T-helper 2 cell treated with Interferon-gamma antibody and Interleukin-4, amounts not matched to agents 100 ng/mL and 5 ng/mL, for 36 hours (primary cell): ENCODE measurements at regions not wholly inside any gene's neighbourhood (a gene's known extent, or its start where the extent isn't known, plus 50 kb on each side); places are given as distances from the start of the nearest gene placed in this dataset.
"Not testable (repeated sequence)": the region's sequence is repeated elsewhere in the genome, so short reads cannot be mapped to it uniquely, and the experiment has no call there.

ENCODE experiments used
- intact Hi-C: fragments of 100-400 bp; cut with micrococcal nuclease; formaldehyde crosslinking; loops from one replicate; pipeline ENCODE4 v1.15.1; 2023

DNA sequence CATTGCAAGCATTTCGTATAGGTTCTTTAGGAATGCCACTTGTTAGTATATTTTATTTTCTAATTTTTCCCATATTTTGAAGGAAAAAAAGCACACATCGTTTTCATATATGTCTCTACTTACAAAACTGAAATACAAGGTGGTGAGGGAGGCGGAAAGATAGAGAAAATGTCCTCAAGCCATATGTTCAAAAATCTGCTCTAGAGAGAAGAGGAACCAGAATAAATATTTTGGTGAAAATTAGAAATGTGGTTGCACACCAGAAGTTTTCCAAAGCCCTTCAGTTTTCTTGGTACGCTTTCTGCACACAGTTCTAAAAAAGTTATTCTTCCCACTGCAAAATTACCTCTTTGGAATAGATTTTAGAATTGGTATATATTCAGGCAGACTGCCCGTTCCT lies 107.4 kb upstream of the RHOBTB1 start:
- intact Hi-C loops: no loop called here

DNA sequence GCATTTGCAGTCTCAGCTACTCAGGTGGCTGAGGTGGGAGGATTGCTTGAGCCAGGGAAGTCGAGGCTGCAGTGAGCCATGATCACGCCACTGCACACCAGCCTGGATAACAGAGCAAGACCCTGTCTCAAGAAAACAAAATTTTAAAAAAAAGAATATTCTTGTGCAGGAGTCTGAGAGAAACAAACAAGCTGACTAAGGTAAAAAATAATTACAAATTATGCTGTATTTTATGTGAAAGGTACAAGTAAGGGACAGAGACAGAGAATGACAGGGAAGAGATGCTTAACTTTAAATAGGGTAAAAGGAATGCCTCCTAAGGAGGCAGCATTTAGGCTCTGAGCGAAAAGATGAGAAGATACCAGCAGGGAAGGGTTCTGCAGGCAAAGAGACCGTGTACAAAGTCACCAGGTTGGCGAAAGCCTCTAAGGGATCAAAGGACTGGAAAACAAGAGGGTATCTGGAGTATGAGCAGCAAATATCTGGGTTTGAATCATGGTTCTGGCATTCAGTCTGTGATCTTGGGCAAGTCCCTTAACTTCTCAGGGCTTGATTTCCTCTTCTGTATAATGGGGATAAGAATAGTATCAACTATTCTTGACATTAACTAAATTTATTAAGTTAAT lies 106.2 kb upstream of the RHOBTB1 start:
- intact Hi-C loops: no loop called here

DNA sequence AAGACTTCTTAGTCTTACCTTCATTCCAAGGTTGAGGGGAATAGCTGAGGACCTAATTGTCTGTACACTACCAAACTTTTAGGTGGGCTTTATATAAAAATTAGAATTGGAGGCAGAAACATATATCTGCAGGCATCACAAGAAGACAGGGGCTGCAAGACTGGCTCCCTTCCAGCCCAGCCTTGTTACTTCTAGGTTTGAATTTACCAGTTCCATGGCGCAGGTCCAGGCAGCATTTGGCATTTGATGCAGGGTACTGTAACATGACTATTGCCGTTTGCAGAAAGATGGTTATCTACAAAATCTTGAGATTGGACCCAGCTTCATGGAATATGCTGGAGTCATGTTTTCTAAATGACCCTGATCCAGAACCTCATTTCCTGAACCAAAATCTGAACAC lies 105.4 kb upstream of the RHOBTB1 start:
- intact Hi-C loops: no loop called here

DNA sequence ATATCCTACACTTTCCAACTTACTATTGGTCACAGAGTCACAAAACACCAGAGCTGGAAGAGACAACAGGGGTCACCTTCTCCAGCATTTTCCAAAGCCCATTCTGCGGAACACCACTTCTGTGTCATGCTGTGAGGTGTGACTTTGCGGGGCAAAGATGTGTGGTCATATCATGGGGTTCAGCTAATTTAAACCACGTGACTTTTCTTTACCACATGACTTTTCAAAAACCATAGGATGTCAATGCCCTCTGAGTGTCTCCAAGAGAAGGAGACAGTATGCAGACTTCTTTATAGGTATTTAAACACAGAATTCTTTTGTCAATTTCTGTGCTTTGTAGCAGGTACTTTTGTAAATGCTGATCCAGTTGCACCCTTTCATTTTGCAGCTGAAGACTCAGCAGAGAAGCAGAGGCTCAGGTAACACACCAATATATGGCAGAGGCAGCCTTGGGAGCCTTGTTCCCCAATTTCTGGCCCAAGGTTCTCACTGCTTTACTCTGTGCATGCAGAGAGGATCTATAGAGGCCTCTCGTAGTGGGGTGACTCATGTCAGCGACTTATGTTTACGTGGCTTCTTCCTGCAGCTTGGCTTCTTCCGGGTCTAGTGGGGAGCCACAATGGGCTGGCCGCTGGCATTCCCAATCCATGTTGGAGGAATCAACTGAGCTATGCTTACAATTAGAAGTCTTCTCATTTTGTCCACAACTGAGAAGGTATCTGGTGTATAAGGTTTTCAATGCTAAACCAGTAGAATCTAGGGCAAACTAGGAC lies 104.0 kb upstream of the RHOBTB1 start:
- intact Hi-C loops: no loop called here

DNA sequence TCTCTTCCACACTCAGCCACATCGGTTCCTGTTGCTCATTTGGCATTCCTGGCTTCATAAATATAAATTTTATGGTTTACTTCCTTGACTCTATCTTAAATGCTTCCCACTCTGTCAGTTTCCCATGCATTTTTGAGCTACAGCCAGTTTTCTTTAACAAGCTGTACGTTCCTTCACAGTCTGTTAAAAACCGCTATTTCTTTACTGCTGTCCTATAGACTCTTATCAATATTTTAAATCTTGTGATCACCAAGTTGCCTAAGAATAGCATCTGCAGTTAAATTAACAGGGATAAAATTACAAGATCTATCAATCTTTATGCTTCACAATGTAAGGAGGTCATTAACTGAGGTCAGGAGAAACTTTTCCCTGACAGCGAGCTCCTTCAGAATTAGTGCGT lies 103.1 kb upstream of the RHOBTB1 start:
- intact Hi-C loops: no loop called here

DNA sequence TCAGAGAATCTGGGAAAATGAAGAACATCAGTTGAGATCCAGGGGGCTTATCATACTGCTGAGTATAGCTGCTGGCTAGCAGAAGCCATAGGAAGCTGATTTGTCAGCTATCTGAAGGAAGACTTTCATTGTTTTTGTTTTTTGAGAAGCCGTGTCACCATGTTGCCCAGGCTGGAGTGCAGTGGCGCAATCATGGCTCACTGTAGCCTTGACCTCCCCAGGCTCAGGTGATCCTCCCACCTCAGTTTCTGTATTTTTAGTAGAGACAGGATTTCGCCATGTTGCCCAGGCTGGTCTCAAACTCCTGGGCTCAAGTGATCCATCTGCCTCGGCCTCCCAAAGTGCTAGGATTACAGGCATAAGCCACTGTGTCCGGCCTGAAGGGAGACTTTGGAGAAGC lies 101.5 kb upstream of the RHOBTB1 start:
- intact Hi-C loops: not testable (repeated sequence)

DNA sequence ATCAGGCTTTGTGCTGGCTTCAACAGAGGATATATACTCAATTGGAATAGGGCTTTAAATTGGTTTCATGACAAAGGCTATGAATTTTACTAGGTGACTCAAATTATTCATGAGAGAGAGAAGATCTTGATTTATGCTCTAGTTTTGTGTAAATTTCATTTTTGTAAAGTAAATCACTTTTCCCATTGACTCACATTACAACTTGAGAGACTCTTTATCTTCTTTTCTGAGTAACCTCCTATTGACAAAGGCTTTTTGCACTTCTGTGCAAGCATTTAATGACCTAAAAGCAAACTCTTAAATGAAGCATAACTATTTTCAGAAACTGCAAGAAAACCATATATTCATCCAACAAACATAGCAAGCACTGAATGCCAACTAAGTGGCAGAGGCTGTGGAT lies 98.5 kb upstream of the RHOBTB1 start:
- intact Hi-C loops: no loop called here

DNA sequence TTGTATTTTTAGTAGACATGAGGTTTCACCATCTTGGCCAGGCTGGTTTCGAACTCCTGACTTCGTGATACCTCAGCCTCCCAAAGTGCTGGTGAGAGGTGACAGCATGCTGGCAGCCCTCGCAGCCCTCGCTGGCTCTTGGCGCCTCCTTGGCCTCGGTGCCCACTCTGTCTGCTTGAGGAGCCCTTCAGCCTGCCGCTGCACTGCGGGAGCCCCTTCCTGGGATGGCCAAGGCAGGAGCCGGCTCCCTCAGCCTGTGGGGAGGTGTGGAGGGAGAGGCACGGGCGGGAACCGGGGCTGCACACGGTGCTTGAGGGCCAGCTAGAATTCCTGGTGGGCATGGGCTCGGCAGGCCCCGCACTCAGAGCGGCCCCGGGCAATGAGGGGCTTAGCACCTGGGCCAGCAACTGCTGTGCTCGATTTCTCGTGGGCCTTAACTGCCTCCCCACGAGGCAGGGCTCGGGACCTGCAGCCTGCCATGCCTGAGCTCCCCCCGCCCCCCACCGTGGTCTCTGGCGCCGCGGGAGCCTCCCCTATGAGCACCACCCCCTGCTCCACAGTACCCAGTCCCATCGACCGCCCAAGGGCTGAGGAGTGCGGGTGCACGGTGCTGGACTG lies 96.5 kb upstream of the RHOBTB1 start:
- intact Hi-C loops: no loop called here

DNA sequence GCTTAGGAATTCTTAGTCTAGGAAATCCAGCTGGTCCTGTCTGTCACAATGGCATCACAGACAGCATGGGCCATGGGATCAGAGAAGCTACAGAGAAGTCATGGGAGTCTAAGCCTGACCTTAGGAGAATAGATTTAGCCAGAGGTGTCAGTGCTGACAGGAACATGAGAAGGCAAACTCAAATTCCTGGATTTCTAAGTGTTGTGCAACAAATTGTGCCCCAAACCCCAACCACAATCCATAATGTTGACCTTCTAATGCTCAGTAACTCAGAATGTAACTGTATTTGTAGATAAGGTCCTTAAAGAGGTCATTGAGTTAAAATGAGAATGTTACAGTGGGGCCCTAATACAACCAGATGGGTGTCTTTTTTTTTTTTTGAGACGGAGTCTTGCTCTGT lies 95.9 kb upstream of the RHOBTB1 start:
- intact Hi-C loops: no loop called here

DNA sequence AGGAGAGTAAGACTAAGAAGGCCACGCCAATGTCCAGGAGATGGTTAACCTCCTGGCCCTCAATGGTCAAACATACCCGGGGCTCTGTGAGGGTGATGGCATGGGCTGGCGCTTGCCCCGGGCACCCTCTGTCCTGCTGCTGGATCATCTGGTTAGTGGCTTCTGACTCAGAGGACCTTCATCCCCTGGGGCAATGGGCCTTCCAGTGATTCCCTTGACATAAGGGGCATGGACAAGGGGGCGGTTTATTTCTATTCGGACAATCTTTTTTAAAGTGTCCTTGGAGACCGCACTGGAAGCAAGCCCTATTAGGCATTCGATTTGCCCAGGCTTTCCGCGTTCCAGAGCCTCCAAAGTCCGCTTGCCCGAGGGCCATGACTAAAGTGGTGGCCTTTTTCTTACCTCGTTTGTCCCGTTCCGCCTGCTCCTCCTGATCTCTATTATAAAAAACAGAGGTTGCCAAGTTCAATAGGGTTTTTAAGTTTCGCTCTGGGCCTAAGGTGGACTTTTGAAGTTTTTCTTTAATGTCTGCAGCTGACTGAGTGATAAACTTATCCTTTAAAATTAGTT lies 93.4 kb upstream of the RHOBTB1 start:
- intact Hi-C loops: not testable (repeated sequence)

DNA sequence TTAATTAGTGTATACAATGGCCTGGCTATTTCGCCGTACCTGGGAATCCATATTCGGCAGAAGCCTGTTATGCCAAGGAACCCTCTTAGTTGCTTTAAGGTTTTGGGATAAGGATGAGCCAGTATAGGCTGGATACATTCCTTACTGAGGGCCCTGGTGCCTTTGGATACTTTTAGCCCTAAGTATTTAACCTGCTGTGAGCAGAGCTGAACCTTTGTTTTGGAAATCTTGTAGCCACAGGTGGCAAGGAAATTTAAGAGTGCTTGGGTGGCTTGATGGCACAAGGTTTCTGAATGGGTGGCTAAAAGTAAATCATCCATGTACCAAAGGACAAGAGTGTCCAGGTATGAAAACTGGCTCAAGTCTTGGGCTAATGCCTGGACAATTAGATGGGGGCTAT lies 92.2 kb upstream of the RHOBTB1 start:
- intact Hi-C loops: not testable (repeated sequence)

DNA sequence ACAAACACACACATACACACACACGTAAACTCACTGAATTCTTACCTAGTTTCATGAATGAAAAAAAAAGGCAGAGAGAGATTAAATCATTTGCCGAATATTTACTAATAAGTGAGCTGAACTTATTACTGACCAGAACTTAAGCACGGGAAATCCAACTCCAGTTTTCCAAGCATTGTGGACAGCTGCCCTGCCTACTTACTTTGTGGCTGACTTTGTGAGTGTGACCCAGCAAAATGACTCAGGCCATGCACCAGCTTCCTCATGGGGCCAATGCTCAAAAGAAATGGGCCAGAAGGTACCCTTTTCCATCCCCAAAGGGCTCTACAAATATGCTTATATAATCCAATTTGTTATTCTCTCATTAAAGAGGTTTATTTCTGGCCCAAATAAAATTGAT lies 87.4 kb upstream of the RHOBTB1 start:
- intact Hi-C loops: no loop called here

DNA sequence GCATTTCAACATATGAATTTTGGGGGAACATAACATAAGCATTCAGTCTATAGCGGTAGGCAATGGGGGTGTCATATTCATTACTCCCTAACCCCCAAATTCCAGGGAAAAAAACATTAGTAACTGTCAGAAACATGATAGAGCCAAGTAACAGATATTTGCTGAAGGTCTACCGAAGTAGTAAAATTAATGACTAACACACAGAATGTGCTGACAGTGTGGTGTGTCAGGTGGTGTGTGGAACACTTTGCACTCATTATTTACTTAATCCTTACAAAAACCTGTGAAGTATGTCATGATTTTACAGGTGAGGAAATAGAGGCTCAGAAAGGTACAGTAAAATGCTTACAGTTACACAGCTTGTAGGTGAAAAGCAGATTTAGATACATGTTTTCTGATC lies 85.4 kb upstream of the RHOBTB1 start:
- intact Hi-C loops: no loop called here

DNA sequence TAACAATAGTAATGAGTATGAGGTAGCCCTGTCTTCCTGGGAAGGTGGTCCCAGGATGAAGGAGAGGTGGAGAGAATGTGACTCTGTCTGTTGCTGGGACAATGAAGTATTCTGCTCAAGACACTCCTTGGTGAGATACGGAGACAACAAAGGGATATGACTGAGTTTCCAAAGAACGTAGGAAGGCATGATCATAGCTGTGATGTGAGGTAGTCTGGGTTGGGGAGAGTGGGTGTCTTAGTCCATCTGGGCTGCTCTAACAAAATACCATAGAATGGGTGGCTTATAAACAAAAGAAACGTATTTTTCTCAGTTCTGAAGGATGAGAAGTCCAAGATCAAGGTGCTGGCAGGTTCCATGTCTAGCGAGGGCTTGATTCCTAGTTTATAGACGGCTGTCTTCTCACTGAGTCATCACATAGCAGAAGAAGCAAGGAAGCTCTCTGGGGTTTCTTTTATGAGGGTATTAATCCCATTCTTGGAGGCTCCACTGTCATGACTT lies 84.9 kb upstream of the RHOBTB1 start:
- intact Hi-C loops: no loop called here

DNA sequence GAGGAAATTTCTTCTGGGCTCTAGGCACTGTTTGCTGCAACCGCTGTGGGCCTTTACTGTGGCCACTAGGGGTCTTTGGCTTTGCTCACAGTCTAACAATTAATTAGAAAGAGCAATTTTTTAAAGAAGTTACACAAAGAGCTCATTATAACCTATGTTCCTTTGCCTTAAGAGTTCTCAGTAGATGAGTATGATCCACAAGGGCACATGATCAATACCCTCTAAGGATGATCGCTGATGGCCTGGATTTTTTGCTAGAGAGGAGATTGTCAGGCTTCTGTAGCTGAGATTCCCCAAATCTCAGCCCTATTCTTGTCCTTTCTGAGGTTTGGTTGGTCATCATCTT lies 80.8 kb upstream of the RHOBTB1 start:
- intact Hi-C loops: no loop called here

DNA sequence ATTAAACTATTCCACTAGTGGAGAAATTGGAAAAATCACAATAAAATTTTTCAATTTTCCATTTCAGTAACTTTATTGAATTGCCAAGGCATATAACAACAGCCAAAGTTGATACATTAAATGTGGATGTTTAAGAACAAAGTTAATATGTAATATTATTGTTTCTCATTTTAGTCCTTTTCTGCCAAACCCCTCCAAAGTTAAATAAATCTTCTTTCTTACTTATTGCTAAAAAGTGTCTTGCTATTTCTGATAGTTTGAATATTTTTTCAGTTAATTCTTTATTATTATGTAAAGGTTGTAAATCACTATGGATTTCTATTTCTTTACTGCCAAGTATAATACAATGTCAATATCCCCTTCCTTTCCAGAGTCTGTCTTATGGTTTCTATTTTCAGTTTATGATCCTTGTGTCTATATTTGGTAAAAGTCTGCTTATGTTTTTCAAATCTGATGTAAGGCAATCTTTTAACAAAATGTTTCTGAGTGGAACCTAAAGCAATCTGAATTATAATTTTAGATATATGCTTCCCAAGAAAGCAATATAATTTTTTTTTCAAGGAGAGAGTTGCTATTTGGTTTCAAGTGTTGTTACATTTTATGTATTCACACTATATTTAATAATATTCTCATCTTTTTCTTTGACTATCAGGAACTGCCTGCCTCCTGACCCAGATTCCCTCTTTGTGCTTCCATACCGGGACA lies 80.3 kb upstream of the RHOBTB1 start:
- intact Hi-C loops: no loop called here

DNA sequence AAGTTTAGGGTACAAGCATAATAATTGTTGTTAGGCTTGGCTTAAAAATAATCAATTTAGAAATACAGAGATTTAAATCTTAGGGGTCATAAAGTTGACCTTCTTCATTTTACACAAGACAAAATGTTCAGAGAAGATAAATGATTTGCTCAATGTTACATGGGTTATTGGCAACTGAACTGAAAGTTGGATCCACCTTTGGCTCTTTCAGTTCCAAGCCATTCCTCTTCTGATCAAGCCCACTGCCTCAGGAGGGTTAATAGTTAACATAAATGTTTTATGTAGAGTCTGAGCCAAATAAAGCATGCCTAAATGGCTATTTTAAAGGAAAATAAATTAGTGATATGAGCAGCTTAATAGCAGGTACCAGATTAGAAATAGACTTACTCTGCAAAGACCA lies 79.1 kb upstream of the RHOBTB1 start:
- intact Hi-C loops: no loop called here

DNA sequence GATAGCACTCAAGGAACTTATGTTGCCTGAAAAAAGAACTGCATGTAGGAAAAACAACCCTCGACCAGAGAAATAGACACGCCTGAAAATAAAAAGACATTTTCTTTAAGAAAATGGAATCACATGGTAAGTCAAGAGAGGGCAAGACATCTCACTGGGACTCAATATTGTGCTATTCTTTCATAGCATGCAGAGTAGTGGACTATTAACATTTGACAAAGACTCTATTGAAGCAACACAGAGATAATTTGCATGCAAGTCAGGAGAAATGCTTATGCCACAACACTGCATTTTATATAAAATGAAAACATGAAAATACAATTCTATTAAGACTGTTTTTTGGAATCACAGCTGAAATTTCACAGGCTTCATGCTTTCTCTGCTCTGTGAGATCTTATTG lies 77.9 kb upstream of the RHOBTB1 start:
- intact Hi-C loops: no loop called here

DNA sequence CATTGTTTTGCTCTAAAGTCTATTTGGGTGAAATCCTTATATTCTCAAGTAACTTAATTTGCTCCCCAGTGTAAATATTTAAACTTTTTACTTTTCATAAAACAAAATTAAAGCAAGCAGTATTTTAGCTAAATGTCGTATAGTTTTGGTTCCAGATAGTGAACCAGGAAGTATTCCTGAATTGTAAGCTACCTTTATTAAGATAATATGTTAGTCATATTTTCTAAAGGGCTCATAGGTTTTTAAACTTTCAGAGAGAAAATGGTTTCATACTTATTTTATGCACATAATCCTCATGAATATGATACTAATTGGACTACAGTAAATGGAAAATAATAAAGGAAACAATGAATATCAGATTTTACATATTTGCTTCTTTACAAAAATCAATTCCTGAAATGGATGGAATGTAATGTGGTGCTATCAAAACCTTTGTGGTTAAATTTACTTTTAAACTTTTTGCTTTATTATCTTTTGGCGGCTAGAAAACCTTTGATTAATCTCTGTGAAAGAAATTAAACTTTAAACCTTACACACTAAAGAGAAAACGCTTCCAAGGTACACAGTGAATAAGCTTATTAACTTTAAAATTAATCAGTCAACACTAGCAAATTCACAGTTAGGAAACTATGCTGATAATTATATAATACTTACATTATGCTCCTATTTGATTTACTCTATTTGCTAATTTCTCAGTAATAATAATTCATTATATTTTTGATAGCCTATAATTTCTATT lies 76.6 kb upstream of the RHOBTB1 start:
- intact Hi-C loops: no loop called here

DNA sequence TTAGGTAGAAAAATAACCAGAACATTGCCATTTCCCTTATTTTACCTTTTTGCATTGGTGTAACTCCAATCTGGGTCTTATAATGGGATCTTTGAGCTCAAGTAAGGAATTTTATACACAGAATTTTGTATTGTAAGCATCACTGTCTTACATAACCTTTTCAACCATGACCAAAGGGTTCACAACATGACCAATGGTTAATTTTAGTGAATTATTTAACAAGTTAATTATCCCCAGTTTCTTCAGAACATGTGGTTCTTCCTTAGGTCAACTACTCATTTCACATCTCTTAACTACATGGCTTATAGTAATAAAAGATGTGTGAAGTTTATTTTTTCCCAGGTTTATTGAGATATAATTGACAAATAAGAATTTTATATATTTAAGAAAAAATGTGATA lies 74.2 kb upstream of the RHOBTB1 start:
- intact Hi-C loops: no loop called here

DNA sequence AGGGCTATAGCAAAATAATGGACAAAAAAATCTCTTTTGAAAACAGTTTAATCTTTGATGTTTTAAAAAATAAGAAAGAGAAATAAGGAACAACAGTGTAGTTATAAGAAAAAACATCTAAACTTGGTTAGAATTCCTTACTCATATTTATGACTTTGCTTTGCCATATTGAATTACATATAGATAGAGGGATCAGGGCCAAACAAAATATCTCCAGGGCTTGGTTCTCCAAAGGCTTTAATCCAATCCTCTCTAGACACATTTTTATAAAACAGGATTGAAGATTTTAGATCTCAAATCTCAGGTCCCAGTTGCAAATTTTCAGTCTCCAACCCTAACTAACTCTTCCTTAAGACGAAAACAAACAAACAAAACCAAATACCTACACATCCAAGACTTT lies 72.6 kb upstream of the RHOBTB1 start:
- intact Hi-C loops: no loop called here
